GM21526 (cell line): ENCODE measurements at regions not wholly inside any gene's neighbourhood (a gene's known extent, or its start where the extent isn't known, plus 50 kb on each side); places are given as distances from the start of the nearest gene placed in this dataset.
"Not testable (repeated sequence)": the region's sequence is repeated elsewhere in the genome, so short reads cannot be mapped to it uniquely, and the experiment has no call there.

Source experiments
- ATAC-seq: cut with Tn5 transposase; IDR thresholded peaks from one replicate; pipeline ENCODE4 v1.9.1; 2021; ENCODE audit warnings: moderate library complexity; ENCODE audit not compliant: unreplicated experiment, low FRiP score

DNA sequence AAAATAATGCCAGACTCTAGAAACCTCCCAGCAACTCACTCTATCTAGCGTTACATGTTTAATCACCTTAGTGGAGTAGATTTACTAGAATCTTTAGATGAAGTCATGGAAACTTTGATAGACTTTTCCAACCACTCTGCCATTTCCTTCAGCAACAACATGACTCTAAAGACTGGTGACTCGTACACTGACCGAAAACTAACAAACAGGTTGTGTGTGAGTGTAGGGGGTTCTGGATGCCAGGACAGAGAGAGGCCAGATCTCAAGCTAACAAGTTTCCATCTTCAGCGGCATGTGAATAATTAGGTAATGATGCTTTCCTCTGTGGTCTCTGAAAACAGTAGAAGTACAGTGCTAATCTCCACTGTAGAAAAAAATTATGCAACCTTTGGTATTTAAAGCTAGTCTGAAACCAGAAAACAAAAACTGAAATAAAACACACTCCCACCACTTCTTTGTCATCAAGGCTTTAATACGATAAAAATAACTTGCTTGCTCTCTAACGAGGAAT is 286.4 kb downstream of the PRDM5 start:
- ATAC-seq = no peak

DNA sequence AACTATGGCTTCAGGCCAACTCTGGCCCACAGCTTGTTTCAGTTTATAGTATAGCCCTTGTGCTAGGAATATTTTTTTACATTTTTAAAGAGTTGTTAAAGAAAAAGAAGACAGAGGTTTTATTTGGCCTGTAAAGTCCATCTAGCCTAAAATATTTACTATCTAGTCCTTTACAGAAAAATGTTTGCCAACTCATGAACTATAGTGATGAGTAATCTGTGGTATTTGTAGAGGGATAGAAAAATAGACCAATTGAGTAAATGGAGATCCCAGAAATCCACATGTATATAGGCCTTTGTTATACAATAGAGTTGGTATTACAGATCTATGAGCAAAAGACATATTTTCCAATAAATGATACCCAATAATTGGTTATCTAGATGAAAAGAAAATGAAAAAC is 288.7 kb downstream of the PRDM5 start:
- no peak for ATAC-seq

DNA sequence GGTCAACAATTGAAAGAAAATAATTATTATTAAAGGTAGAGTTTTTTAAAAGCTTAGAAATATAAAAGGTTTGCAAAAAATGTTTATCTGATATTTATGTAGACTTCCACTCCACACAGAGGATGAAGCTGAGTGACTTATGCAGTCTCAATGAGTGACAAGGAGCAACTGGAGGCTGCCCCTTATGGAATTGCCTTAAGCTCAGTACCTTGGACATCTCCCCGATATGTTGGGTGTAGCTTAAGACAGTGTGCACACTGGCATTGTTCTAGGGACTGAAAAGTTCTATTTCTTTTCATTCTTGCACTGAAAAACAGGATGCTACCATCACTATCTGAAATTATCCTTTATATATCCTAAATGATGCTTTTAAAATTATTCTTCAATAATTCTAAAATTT is 292.1 kb downstream of the PRDM5 start:
- ATAC-seq = no peak

DNA sequence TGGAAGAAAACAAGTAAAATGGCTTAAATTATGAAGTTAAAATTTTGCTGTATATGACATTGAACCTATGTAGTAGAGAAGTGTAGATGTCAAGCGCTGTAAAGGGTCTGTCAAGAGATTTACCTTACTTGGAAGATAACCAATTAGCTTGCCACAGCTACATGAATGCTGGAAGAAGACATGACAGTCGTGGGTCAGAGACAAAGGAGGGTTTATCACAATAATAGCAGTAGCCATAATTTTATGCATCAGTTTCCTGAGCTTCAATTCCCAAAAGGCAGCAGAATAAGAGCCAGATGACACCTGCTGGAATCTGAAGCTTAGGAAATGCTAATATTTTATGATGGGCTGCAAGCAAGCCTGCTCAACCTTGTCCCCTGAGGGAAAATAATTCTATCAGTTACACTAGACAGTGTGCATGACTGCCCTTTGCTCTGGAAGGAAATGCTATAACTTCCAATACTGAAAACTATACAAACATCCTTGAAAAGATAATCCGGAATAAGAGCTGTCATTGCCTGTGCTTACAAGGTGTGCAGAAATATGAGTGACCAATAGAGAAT is 292.9 kb downstream of the PRDM5 start:
- ATAC-seq = no peak

DNA sequence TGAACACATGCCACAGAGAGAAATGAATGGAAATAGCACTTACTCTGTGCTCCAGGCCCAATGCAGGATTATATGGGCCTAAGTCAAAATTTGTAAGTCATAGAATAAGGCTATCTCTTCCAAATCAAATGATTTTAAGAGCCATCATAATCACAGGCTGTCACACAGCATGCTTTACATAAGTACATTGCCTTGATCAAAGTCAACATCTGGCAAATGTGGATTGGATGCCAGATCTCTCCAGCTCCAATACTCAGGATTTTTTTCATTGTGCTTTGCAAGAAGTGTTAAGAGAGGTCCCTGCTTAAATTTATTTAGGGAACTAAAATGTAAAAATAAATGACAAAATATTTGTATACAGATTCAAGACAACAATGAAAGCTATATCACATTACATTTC is 299.9 kb downstream of the PRDM5 start:
- no peak for ATAC-seq

DNA sequence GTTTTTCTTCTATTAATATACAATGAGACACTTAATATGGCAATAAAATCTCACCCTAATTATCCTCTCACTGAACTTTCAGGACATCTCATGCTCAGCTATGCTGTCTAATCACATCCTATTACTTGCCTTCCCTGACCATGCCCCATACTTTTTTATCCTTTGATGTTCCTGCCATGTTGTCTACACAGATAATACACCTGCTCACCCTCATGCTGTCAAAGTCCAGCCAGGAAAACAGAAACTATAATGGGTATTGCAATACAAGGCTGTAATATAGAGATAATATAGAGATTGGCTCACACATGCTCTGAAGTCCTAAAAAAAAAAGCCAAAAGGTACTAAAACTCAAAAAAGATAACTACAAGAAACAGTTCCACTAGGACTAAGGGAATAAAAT is 305.4 kb downstream of the PRDM5 start:
- ATAC-seq = no peak

DNA sequence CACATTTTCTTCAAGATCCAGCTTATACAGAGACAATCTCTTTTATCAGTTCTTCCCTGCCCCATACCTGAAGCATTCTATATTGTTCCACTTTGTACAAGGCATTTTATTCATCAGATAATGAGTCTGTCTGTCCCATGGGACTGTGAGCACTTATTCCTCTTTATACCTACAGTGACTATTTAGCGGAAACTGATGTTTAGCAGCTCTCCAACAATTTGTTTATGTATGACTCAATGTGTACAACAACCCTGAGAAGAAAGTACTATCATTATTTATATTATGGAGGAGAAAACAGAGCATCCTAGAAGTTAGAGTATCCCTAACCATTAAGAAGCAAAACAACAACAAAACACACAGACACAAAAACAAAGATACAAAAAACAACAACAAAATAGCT is 306.5 kb downstream of the PRDM5 start:
- no peak for ATAC-seq

DNA sequence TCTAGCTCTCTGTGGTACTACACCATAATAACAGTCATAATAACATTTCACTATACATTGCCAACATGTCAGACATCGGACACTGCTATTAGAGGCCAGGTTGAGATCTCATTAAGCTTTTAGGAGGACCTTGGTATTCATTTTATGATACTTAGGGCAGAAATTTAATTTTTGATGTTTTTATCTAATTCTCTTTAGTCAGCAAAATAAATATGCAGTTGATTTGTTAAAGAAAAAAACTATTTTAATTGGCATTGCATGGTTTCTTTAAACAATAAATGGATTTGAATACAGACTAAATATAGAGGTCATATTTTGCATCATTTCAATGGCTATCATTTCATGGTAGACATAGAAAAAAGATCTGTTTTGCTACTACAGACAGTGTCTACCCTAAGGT is 308.7 kb downstream of the PRDM5 start:
- ATAC-seq = no peak

DNA sequence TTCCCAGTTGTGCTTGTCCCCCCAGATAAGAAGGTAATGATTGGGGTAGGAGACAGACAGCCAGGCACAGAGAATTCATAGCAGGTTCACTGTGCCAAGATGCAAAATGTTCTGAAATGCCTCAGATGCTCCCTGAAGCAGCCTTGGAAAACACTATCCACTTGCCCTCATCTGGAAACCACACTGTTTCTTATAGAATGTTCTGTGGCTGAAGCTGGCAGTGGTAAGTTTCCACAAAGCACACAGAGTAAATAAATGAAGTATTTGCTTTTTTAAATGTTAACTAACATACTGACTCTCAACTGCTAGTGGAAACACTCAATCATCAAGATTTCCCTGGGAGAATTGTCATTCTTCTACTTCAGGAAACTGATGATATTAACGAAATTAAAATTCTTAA is 311.4 kb downstream of the PRDM5 start:
- ATAC-seq = no peak

DNA sequence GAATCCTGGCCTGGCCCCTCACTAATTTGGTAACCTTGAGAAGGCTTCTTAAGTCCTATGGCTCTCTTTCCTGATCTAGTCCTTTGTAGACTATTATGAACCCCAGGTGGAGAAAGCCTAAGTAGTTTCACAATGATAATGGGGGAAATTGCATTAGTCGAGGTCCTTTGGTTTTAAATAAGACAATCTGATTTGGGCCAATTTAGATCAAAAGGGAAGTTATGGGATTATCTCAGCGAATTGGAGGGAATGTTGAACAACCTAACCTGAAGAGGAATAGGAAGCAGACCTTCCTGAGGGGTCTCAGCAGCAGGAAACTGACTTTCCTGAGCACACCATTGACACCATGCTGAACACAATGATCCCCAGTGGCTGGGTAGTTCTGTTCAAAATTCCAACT is 331.5 kb downstream of the PRDM5 start:
- ATAC-seq = no peak

DNA sequence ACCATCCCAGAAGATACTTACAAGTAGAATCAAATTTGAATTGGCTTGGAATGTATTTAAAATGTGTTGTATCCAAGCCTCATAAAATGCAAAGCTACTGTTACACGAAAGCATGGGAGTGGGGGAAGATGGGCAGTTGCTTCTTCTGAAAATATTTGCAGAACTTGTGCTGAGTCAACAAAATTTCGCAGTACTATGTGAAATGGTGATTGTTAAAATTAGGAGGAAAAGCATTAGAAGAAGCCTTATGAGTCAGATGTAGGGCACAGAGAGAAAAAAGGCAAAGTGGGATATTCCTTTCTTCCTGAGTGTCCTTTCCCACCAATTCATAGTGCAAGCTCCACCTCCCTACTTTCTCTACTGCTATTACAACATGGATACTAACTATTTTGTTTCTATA is 332.7 kb downstream of the PRDM5 start:
- ATAC-seq = no peak

DNA sequence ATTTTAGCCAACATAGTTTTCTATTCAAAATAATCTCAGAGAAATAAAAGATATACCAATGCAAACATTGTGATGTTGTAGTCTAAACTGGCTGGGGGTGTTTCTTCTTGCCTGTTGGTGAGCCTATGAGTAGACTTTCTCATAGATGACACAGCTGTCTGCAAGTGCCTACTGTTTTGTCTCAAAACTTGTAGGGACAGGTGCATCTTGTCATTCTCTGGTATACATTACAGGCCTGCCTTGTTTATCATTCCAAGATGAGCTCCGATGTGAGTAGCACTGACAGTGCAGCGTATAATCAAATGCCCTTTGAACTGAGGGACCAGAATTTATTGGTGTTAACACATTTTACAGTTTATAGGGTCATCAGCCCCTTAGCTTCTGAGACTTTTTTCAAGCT is 353.8 kb downstream of the PRDM5 start:
- no peak for ATAC-seq

DNA sequence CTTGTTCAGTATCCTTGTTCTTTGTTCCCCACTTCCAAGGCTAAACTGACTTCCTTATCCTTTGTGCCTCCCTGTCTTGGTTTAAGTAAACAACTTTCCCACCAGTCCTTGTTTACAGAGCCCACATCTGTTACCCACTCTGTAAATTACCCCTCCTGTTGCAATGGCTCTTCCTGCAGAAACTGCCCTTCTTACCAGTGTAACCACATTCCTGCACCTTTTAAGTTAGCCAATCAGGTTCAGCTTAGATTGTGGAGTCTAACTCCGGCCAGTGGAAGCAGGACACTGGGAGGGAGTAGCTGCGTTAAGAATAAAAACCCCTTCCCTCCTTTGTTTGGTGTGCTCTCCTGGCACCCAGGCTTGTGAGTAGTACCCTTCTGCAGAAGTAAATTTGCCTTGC is 360.9 kb downstream of the PRDM5 start:
- ATAC-seq = no peak

DNA sequence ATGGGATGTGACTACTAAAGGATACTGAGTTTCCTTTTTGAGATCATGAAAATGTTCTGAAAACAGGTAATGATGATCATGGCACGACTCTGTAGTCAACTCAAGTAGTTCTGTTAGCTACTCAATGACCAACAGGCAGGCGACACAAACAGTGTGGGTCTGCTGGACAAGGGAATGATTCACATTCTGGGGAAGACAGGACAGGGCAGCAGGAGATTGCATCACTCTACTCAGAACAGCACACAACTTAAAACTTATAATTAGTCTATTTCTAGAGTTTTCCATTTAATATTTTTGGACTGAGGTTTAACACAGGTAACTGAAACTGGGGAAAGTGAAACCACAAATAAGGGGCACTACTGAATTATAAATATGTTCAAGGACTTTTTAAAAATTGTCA is 365.2 kb downstream of the PRDM5 start:
- ATAC-seq = no peak

DNA sequence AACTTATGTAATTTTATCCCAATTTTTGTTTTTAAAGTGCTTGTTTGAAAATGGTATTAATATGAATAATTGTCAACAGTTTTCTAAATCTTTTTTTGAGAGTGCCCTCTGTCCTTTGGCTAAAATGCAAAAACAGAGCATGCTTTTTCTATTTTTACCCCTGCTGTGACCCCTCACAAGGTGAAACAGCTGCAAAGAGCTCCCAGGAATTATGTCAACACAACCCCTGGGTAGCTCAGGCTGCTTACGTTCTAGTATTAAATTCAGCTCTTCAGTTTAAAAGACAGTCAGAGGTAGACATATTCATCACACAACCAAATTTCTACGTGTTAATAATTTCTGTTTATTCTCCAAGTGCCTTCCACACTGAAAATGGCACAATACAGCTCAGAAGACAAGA is 367.5 kb downstream of the PRDM5 start:
- ATAC-seq = no peak

DNA sequence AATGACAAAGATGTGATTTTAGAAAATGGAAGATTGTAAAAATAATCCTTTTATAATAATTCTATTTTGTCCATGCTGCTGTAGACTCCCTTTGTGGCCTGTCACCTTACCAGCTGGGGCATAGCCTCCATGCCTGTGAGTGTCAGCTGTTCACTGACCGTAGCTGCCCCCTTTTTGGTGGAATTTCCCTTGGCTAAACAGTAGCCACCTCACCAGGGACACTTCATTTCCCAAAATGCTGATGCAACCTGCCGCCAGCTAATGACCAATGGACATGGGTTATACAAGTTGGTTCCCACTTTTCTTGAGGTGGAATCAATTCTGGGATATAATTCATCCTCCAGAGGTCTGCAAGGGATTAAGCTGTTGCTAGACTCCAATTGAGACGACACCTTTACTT is 368.4 kb downstream of the PRDM5 start:
- no peak for ATAC-seq

DNA sequence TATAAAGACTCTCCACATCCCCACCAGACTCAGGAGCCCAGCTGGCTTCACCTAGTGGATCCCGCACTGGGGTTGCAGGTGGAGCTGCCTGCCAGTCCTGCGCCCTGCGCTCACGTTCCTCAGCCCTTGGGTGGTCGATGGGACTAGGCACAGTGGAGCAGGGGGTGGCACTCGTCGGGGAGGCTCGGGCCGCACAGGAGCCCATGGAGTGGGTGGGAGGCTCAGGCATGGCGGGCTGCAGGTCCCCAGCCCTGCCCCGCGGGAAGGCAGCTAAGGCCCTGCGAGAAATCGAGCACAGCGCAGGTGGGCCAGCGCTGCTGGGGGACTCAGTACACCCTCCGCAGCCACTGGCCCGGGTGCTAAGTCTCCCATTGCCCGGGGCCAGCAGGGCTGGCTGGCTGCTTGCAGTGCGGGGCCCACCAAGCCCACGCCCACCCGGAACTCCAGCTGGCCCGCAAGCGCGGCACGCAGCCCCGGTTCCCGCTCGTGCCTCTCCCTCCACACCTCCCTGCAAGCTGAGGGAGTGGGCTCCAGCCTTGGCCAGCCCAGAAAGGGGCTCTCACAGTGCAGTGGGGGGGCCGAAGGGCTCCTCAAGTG is 371.8 kb downstream of the PRDM5 start:
- ATAC-seq = not testable (repeated sequence)

DNA sequence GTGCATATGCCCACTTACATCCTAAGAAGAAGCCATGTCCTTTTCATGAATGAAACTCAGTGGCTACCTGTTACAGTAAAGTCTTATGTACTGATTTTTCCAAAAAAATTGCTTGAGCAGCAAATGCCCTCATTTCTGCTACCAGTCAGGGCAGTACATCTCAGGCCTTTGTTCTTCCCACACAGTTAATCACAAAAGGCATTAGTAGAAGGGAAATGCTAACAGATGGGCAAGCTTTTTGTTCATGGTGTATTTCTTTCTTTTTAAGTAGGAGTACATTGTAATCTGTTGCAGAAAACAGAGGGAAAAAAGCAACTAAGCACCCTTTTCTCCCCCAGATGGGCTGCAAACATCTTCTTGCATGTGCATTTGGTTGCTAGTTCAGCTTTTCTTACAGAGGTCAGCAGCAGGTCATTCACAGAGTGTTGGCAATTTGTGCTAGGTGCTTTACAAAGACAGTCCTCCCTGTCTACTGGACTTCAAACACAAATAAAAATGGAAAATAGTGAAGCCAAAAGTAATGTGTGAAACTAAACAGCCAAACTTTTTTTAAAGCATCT is 373.4 kb downstream of the PRDM5 start:
- ATAC-seq = no peak

DNA sequence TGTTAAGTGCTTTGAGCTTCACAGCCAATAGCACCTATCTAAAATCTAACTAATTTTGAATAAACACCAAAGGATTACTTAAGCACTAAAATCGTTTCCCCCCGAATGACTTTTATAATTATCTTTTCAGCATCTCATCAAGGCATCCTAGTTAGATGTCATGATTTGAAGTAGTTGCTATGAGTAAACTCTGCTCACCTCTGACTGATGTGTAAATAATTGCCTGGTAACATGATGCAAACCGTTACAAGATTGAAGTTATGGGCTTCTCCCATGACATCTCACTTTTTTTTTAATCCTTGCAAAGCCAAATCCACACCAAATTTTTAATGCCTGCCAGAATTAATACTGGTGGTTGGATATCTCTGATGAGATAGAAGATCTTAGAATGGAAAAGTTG is 377.1 kb downstream of the PRDM5 start:
- ATAC-seq = no peak

DNA sequence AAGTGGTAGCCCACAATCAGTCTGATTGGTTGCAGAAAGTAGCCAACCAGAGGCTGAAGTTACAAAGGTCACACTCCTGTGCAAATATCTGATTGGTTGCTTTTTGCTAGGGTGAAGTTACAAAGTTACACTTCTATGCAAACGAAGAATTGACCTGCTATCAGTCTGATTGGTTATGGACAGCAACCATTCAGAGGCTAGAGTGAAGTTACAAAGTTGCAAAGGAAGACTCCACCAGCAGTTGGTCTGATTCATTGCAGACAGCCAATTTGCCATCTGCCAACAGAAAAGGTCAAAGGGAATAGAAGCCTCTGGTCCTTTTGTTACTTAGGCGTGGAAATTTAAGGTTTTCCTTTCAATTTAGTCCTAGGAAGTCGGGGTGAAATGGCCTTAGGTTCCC is 377.7 kb downstream of the PRDM5 start:
- no peak for ATAC-seq

DNA sequence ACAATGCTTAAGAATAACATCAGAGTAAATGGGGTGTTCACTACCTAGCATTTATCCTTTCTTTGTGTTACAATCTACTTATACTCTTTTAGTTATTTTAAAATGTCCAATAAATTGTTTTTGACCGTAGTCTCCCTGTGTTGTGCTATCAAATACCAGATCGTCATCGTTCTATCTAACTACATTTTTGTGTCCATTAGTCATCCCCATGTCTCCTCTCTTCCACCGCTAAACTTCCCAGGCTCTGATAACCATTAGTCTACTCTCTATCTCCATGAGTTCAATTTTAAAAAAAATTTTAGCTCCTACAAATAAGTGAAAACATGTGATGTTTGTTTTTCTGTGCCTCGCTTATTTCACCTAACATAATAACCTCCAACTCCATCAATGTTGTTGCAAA is 381.9 kb downstream of the PRDM5 start:
- no peak for ATAC-seq

DNA sequence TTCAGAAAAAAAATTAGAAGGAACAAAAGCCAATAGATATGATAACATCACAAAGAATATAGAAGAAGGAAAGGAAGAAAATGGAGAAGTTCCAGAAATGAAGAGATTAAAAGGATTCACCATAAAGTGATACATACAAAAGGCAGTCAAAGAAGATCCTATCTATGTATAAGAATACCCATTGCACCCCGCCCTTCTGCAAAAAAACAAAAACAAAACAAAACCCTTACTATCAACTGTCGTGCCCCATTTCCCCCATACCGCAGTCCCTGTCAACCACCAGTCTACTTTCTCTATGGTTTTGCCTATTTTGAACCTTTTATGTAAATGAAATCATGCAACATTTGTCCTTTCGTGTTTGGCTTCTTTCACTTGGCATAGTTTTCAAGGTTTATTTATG is 385.6 kb downstream of the PRDM5 start:
- no peak for ATAC-seq
